HCT116 (cell line): ENCODE measurements at regions not wholly inside any gene's neighbourhood (a gene's known extent, or its start where the extent isn't known, plus 50 kb on each side); places are given as distances from the start of the nearest gene placed in this dataset.
A peak's percentile ranks its signal among the peaks of the same experiment; 100 is the strongest.

Experiments
- ATAC-seq: fragments of 200-7000 bp; cut with Tn5 transposase; 2 replicates; pipeline ENCODE4 v1.9.1; 2020; ENCODE audit warnings: mild to moderate bottlenecking, moderate library complexity
- BruUV-seq: library from RNA; stranded (reverse); fragments of 400-500 nt; replicated peaks from 2 replicates; lab custom pipeline; 2021; lab: Mats Ljungman, UMichigan
- CTCF ChIA-PET: fragments of 300-600 bp; sonication (Branson Sonifier 250); formaldehyde crosslinking; loops from one replicate; lab custom pipeline; 2021; ENCODE audit warnings: antibody characterized with exemption; lab: Charles Lee
- POLR2A ChIA-PET: fragments of 300-600, 350-600 bp; sonication (Branson Sonifier 250); formaldehyde crosslinking; loops from one replicate; lab custom pipeline; 2021; ENCODE audit warnings: antibody characterized with exemption; lab: Charles Lee
- RAD21 ChIA-PET, 2 experiments: fragments of 300-600 bp; sonication (Branson Sonifier 250); formaldehyde crosslinking; loops; one replicate each; lab custom pipeline; 2023; ENCODE audit warnings: low total read pairs in 2 of 2; ENCODE audit not compliant: uncharacterized antibody in 2 of 2, unreplicated experiment in 2 of 2, low non-redundant PET in 1 of 2; lab: Charles Lee
- DNase-seq: peaks from one replicate; pipeline ENCODE4 v3.0.0-alpha.2; 2010; ENCODE audit warnings: low read depth, low spot score
- H2AFZ ChIP-seq: fragments of 200-600 bp; shearing (Covaris generic), sonication (generic); 2 replicates; pipeline ENCODE4 v1.6.1; 2017; ENCODE audit warnings: low read depth, mixed run types, mixed read lengths, antibody characterized with exemption, low read length; ENCODE audit not compliant: poor library complexity, severe bottlenecking
- H3K27ac ChIP-seq: 2 replicates; pipeline ENCODE4 v1.5.1; 2012; ENCODE audit warnings: low read depth, low read length
- H3K27me3 ChIP-seq: fragments of 200-600 bp; sonication (generic); 2 replicates; pipeline ENCODE4 v1.6.1; 2016; ENCODE audit warnings: mixed run types, low read length, mixed read lengths; ENCODE audit not compliant: insufficient read depth
- H3K36me3 ChIP-seq, 2 experiments: fragments of 200-500 bp in 1 of 2; fragments of 200-600 bp in 1 of 2; sonication (Bioruptor generic) in 1 of 2; sonication (generic) in 1 of 2; 2 replicates each; pipeline versions ENCODE4 v1.5.1 to v1.6.1; 2014 to 2016; ENCODE audit warnings: low read length in 2 of 2, inconsistent platforms in 1 of 2, mixed read lengths in 1 of 2, mixed run types in 1 of 2; ENCODE audit not compliant: insufficient read depth in 2 of 2, control insufficient read depth in 1 of 2
- H3K4me1 ChIP-seq, 2 experiments: fragments of 200-600 bp in 1 of 2; sonication (generic) in 1 of 2; 2 replicates each; pipeline versions ENCODE4 v1.5.1 to v1.6.1; 2012 to 2017; ENCODE audit warnings: low read length in 2 of 2, inconsistent platforms in 1 of 2, mild to moderate bottlenecking in 1 of 2, mixed read lengths in 1 of 2, mixed run types in 1 of 2, moderate library complexity in 1 of 2; ENCODE audit not compliant: insufficient read depth in 2 of 2, control insufficient read depth in 1 of 2
- H3K4me2 ChIP-seq: fragments of 200-600 bp; sonication (generic); 2 replicates; pipeline ENCODE4 v1.6.1; 2017; ENCODE audit warnings: mixed run types, low read length, mixed read lengths
- H3K4me3 ChIP-seq, 2 experiments: fragments of 200-600 bp in 1 of 2; sonication (generic) in 1 of 2; replicated peaks in 1 of 2; 2 replicates each; pipeline ENCODE4 v1.5.1; 2011 to 2016; ENCODE audit warnings: low read length in 2 of 2, control low read depth in 1 of 2, low read depth in 1 of 2, mild to moderate bottlenecking in 1 of 2, mixed read lengths in 1 of 2, mixed run types in 1 of 2
- H3K79me2 ChIP-seq: fragments of 200-600 bp; sonication (generic); 2 replicates; pipeline ENCODE4 v1.6.1; 2017; ENCODE audit warnings: mild to moderate bottlenecking, mixed run types, low read length, moderate library complexity, mixed read lengths; ENCODE audit not compliant: insufficient read depth
- H3K9ac ChIP-seq: fragments of 200-600 bp; sonication (generic); 2 replicates; pipeline ENCODE4 v1.6.1; 2016; ENCODE audit warnings: low read length, mixed read lengths
- H3K9me2 ChIP-seq: fragments of 200-600 bp; sonication (generic), shearing (Covaris generic); 2 replicates; pipeline ENCODE4 v1.6.1; 2017; ENCODE audit warnings: mixed run types, mild to moderate bottlenecking, moderate library complexity; ENCODE audit not compliant: insufficient read depth
- H3K9me3 ChIP-seq, 2 experiments: fragments of 200-500 bp in 1 of 2; fragments of 200-600 bp in 1 of 2; sonication (Bioruptor generic) in 1 of 2; sonication (generic) in 1 of 2; 2 replicates each; pipeline ENCODE4 v1.6.1; 2014 to 2017; ENCODE audit warnings: low read length in 2 of 2, mixed read lengths in 2 of 2, inconsistent platforms in 1 of 2, low read depth in 1 of 2, mild to moderate bottlenecking in 1 of 2, mixed run types in 1 of 2, moderate library complexity in 1 of 2; ENCODE audit not compliant: control insufficient read depth in 1 of 2, insufficient read depth in 1 of 2
- H4K20me1 ChIP-seq: fragments of 200-600 bp; sonication (generic), shearing (Covaris generic); 2 replicates; pipeline ENCODE4 v1.6.1; 2017; ENCODE audit warnings: mixed run types, mild to moderate bottlenecking, moderate library complexity; ENCODE audit not compliant: insufficient read depth
- CEBPB ChIP-seq: IDR thresholded peaks from 2 replicates; pipeline ENCODE4 v1.6.1; 2012; ENCODE audit warnings: low read depth
- EGR1 ChIP-seq: IDR thresholded peaks from 2 replicates; pipeline ENCODE4 v1.6.1; 2012; ENCODE audit warnings: low read depth
- EZH2 ChIP-seq: fragments of 200-600 bp; sonication (generic); IDR thresholded peaks from 2 replicates; pipeline ENCODE4 v1.6.1; 2017; ENCODE audit warnings: antibody characterized with exemption, mixed run types
- MAX ChIP-seq: IDR thresholded peaks from 2 replicates; pipeline ENCODE4 v1.6.1; 2012
- POLR2AphosphoS5 ChIP-seq: IDR thresholded peaks from 2 replicates; pipeline ENCODE4 v1.6.1; 2011; ENCODE audit warnings: mild to moderate bottlenecking, low read depth, low read length, moderate library complexity
- SIN3A ChIP-seq: IDR thresholded peaks from 2 replicates; pipeline ENCODE4 v1.6.1; 2012; ENCODE audit warnings: low read depth
- ZBTB33 ChIP-seq: IDR thresholded peaks from 2 replicates; pipeline ENCODE4 v1.6.1; 2011; ENCODE audit warnings: mild to moderate bottlenecking, low read length, moderate library complexity; ENCODE audit not compliant: insufficient replicate concordance; ENCODE audit errors: extremely low read depth
- intact Hi-C: fragments of 100-400 bp; cut with micrococcal nuclease; formaldehyde crosslinking; loops from 2 replicates; pipeline ENCODE4 v1.10.0; 2022

GRCh38 chr20:36093025-36093803, 61.3 kb upstream of the EPB41L1 start:
- Histone ChIP-seq H3K4me3 (peak overlapping the region; percentile 82 to 87), H3K9me3 (no peaks in the 10 kb centered on the region), H3K36me3 (no peaks in the 10 kb centered on the region)
- peak; percentile 58; the same call in 1 of the 2 replicates for TF ChIP-seq MAX
- no peak for TF ChIP-seq ZBTB33
- peak; percentile 33; the same call in 1 of the 2 replicates for TF ChIP-seq SIN3A
- 0 out of 2 replicates have a peak, but pooled peaks have one; percentile 37 for TF ChIP-seq EGR1
- TF ChIP-seq CEBPB = no peak
- peak; percentile 14 for TF ChIP-seq POLR2AphosphoS5
- TF ChIP-seq EZH2 = no peak
- TF ChIP-seq, all 23 proteins: peak for 4
- CTCF ChIA-PET = interaction anchor here (0.9 to 1.0 kb wide), 2 partner anchors 45 to 46 kb away, joined by 3 to 4 read pairs; no protein-coding TSS in a partner anchor
- H3K79me2 ChIP-seq = no peaks in the 10 kb centered on the region
- no peak for DNase-seq
- intact Hi-C loops = no loop called here
- no peaks in the 10 kb centered on the region for H4K20me1 ChIP-seq
- H3K27me3 ChIP-seq = no peaks in the 10 kb centered on the region
- H3K4me1 ChIP-seq = peaks cover 42 to 79% of the 10 kb centered on the region in 2 experiments
- H3K27ac ChIP-seq = peak overlapping the region; percentile 68
- RAD21 ChIA-PET = interaction anchor here in 1 of 2 experiments (1.3 kb wide), 1 partner anchor 45 kb away, joined by 5 read pairs; no protein-coding TSS in a partner anchor
- H3K9me2 ChIP-seq = no peaks in the 10 kb centered on the region
- peak overlapping the region; percentile 75 for H3K9ac ChIP-seq
- peak overlapping the region; percentile 100 for H3K4me2 ChIP-seq
- peak overlapping the region; percentile 26 for H2AFZ ChIP-seq
- POLR2A ChIA-PET = no interaction called here
- peak; percentile 72 for ATAC-seq
- no TSS peak for BruUV-seq
